Urothelium cell line (cell line): ENCODE measurements at regions not wholly inside any gene's neighbourhood (a gene's known extent, or its start where the extent isn't known, plus 50 kb on each side); places are given as distances from the start of the nearest gene placed in this dataset.

Experiments
- DNase-seq: peaks from one replicate; pipeline ENCODE4 v3.0.0; 2011; ENCODE audit warnings: low spot score, mixed read lengths
- FAIRE-seq: peaks from 2 replicates; lab custom pipeline; 2011; peaks lifted over from hg19 to GRCh38; lab: Jason Lieb, UNC

DNA sequence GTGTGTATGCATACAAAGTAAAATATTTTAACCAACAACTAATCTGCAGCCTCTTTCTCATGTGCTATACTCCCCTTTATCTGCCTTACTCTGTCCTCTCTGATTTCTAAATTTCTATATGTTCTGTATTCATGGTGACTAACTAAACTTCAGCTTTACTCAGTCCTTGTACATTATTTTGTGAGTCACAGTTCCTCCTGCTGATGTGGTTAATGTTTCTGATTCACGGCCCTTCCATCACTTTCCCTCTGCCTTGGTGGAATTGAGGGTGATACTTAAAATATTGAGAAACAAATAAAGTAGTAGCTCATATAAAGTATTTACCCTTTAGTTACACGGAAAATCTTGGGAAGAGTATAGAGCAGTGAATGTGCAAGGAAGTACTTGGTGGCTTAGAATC lies 899.1 kb upstream of the ZWINT start:
- FAIRE-seq = no peak
- DNase-seq = no peak

- FAIRE-seq = no peak
- DNase-seq = no peak
Measured at GRCh38 chr10:57249615-57250281, 888.7 kb upstream of the ZWINT start.

DNA sequence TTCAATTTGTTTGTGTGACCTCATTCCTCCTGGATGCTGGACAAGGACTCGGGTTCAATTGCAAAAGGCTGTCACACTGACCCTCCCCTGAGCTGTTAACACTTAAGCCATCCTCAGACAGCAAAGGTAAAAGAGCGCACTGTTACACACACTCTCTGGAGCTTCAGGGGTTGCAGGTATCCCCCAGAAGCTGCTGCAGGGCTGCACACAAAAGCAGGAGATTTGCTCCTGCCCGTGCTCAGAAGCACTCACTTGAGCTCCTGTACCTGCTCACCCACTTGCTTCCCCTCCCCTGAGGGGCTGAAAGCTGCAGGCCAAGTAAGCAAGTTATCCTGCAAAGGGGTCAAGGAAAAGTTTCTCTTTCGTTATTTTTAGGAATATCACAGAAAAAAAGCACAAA lies 886.2 kb upstream of the ZWINT start:
- no peak for DNase-seq

DNA sequence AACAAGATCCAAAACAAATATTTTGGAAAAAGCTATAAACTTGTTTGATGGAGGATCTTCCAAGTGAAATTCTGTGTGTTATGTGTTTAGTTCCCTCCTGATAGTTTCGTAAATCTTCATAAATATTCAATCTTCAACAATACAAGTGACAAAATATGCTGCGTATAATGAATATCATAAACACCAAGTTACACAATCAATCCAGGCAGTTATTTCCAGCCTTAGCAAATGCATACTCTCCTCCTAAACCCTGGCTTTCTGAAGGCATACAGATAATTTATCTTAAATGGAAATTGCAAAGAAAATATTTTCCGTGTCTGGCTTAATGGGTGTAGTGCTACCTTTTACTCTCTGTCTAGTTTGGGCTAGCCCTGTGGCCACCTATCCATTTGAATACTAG lies 864.9 kb upstream of the ZWINT start:
- no peak for DNase-seq
- no peak for FAIRE-seq

More for the DNA sequence above, 886.2 kb upstream of the ZWINT start:
- FAIRE-seq = no peak

- FAIRE-seq = no peak
- DNase-seq = no peak
Measured at GRCh38 chr10:57224811-57225210, 863.8 kb upstream of the ZWINT start.

DNA sequence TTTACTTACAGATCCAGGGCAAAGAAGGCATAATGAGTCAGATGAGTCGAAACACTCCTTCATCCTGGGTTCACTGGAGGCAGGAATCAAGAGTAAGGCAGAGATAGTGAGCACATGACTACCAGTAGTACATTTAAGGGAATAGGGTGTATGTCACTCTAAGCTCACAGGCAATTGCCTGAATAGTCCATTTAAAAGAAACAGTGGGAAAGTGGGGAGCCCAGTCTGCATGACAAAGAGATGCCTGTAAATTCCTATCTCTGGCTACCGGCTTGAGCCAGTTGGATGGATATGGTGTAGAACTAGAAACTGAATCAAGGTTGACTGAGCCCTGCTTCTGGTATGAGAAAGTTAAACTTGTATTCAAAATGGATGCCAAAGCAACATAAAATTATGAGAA lies 861.5 kb upstream of the ZWINT start:
- FAIRE-seq (no peak), DNase-seq (no peak)

DNA sequence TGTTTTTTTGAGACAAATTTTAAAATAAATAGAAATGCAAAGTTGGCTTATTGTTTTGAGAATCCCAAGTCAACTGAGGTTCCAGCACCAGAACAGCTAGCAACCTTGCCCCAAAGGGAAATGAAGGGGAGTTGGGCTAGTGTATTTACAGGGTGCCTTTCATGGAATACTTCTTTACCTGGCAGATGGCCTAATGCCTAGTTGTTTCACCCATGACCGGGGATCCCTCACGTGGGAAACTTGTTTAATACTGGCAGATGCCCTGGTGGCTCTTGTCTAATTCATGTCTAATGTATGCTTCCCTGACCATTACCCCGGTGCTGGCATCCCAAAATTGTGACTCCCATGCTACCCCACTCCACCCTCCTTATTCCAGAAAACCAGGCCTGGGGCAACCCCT lies 861.1 kb upstream of the ZWINT start:
- no peak for FAIRE-seq
- no peak for DNase-seq

DNA sequence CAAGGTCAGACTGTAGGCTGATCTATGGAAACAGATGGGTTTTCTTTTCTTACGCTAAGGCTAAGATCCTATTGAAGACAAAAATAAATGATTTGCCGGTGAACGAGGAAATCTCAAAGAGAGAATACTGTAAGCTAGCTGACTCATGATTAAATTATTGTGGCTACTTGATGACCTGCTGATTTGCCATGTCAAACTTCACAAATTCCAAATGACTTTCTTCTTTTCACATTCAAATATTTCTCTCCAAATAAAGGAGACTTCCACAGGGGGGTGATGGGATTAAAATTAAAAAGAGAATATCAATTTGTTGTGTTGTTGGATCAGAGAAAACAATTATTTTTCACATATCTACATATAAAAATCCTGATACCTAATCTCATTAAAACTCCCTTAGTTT lies 860.6 kb upstream of the ZWINT start:
- FAIRE-seq = no peak
- DNase-seq = no peak

GRCh38 chr10:57218382-57218781 lies 857.3 kb upstream of the ZWINT start:
- no peak for FAIRE-seq
- DNase-seq = no peak

GRCh38 chr10:57202356-57202755 lies 841.3 kb upstream of the ZWINT start:
- DNase-seq = no peak
- FAIRE-seq = no peak

- DNase-seq = no peak
- FAIRE-seq = no peak
Measured at GRCh38 chr10:57188846-57189245, 827.8 kb upstream of the ZWINT start.

GRCh38 chr10:57186201-57186600 lies 825.1 kb upstream of the ZWINT start:
- DNase-seq (no peak), FAIRE-seq (no peak)

DNA sequence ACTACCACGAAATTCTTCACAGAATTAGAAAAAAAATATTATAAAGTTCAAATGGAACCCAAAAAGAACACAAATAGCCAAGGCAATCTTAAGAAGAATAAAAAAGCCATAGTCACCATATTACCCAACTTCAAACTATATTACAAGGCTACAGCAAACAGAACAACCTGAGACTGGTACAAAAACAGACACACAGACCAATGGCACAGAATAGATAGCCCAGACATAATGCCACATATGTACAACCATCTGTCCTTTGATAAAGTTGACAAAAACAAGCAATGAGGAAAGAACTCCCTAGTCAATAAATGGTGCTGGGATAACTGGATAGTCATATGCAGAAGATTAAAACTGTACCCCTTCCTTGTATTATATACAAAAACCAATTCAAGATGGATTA lies 808.5 kb upstream of the ZWINT start:
- no peak for FAIRE-seq
- DNase-seq = no peak

DNA sequence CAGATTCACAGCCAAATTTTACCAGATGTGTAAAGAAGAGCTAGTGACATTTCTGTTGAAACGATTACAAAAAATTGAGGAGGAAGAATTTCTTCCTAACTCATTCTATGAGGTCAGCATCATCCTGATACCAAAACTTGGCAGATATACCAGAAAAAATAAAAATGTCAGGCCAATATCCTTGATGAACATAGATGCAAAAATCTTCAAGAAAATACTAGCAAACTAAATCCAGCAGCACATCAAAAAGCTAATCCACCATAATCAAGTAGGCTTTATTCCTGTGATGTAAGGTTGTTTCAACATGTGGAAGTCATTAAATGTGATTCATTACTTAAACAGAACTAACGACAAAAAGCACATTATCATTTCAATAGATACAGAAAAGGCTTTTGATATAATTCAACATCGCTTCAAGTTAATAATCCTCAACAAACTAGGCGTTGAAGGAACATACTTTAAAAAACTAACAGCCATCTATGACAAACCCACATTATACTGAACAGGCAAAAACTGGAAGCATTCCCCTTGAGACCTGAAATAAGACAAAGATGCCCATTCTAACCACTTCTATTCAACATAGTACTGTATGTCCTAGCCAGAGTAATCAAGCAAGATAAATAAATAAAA lies 807.7 kb upstream of the ZWINT start:
- FAIRE-seq = no peak
- DNase-seq = no peak

DNA sequence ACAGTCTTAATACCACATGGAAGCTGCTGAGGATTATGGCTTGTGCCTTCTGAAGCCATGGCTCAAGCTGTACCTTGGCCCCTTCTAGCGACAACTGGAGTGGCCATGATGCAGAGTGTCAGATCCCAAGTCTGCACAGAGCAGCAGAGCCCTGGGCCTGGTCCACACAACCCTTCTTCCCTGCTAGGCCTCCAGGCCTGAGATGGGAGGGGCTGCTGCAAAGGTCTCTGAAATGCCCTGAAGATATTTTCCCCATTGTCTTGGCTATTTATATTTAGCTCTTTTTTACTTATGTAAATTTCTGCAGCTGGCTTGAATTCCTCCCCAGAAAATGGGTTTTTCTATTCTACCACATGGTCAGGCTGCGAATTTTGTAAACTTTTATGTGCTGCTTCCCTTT lies 804.6 kb upstream of the ZWINT start:
- DNase-seq = no peak
- no peak for FAIRE-seq

GRCh38 chr10:57162231-57162630 lies 801.2 kb upstream of the ZWINT start:
- no peak for FAIRE-seq
- DNase-seq = no peak

DNA sequence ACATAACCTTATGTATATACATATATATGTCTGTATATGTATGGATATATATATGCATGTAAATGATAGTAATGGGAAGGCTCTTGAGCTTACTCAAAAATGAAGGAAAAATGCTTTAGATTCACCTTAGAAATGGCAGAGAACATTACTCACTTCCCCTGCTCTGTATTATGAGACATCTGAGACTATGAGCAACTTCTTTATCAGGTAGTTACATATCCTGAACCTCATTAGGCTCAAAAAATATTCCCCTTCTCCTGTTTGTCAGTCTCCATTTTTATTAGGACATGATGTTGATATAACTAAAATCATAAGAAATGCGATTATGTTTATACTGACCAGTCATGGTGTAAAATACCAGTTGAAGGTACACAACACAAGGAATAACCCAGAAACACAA lies 800.1 kb upstream of the ZWINT start:
- DNase-seq (no peak), FAIRE-seq (no peak)

GRCh38 chr10:57145548-57145947 lies 784.5 kb upstream of the ZWINT start:
- no peak for DNase-seq
- no peak for FAIRE-seq

DNA sequence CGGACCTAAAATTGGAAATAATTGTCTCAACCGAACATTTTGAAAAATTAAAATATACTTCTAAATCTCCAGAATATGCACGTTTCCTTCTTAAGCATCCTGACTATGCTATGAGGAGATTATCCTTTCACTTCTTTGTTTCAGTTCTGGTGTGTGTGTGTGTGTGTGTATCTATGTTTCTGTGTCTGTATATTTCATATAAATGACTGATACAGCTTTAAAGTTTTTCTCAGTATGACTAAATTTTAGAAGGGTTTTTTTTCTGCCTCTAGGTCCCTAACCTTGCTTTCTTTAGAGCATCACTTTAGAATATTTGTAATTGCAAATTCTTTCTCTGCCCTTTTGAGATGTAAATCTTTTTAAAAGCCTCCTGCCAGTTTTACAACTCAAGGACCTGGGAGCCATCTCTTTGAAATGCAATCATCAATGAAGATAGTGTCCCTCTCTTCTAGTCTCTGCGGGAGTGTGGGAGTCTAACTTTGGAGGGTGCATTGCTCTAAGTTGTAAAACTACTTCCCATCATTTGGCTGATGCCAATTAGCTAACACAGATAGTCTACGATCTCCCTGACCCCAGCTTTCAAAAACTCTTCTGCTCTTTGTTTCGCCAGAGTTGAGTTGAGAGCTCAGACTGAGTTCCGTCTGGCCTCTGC lies 782.0 kb upstream of the ZWINT start:
- FAIRE-seq (no peak), DNase-seq (no peak)

DNA sequence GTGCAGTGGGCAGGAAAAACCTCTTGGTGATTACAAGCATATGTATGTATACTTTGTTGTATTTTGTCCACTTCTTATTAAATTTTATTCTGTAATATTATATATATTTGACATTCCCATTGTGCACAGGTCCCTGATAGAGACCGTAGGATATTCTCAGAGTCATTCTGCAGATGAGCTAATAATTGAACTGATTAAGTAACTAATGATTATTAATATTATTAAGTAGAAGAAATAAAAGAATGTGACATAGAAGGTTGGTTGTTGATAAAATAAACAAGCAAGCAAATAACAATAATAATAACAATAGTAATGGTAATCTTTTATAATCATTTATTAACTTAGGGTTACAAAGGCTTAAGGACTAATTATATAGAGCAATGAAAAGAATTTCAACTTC lies 780.6 kb upstream of the ZWINT start:
- no peak for DNase-seq
- no peak for FAIRE-seq

- FAIRE-seq (no peak), DNase-seq (no peak)
Measured at GRCh38 chr10:57119684-57120083, 758.6 kb upstream of the ZWINT start.

- FAIRE-seq = no peak
- no peak for DNase-seq
Measured at GRCh38 chr10:57113545-57113944, 752.5 kb upstream of the ZWINT start.
